DMS153 treated with DMSO at 0.1 percent for 48 hours (cell line): ENCODE measurements at regions not wholly inside any gene's neighbourhood (a gene's known extent, or its start where the extent isn't known, plus 50 kb on each side); places are given as distances from the start of the nearest gene placed in this dataset.

Experiments used
- DNase-seq: peaks from one replicate; lab custom pipeline; 2025; ENCODE audit not compliant: unreplicated experiment; lab: John Stamatoyannopoulos, UW

GRCh38 chr6:167673946-167674345 lies 152.8 kb upstream of the AFDN start:
- DNase-seq = no peak

- no peak for DNase-seq
These were observed 152.2 kb upstream of the AFDN start for GRCh38 chr6:167674486-167674885.

DNA sequence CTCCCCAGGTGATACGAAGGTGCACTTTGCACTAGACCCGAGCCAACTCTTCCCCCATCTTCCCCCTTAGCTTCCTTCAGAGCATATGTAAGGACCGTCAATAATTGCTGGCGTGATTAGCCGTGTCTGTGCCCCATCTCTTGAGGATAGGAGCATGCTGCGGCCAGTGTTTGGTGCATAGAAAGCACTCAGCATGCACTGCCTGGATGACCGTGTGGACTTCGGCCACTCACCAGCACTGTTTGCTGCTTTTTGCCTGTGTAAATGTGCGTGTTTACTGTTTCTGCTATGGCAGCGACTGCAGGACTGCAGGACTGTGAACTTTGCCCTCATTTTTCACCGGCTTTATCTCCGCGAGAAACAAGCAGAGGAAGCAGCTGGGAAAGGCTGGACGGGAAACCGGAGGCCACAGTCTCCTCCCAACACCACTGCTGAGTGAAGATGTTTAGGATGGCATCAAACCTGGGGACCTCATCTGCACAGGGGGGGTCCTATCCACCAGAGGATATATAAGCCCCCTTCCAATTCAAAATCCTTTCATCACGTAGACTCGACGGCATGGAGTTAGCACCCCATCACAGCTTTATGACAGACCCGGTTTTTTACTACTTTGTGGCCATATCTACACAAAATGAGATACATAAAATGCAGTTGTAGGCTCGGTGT lies 150.6 kb upstream of the AFDN start:
- no peak for DNase-seq

- DNase-seq = no peak
These were observed 149.9 kb upstream of the AFDN start for GRCh38 chr6:167676666-167677421.

DNA sequence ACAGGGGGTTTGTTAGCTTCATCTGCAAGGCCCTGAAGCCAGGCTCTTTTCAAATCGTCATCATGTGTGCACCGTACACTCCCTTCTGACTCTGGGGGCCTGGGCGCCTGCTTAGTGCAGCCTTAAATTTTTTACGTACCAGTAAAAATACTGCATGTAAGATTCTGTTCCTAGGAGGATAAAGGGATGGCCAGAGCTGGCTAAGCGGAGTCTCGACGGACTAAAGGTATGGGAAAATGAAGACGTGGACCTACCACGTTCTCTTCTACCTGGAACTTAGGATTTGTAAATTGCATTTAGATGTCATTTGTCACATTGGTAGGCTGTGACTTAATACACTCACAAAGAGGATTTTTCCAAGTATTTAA lies 149.3 kb upstream of the AFDN start:
- DNase-seq = no peak

DNA sequence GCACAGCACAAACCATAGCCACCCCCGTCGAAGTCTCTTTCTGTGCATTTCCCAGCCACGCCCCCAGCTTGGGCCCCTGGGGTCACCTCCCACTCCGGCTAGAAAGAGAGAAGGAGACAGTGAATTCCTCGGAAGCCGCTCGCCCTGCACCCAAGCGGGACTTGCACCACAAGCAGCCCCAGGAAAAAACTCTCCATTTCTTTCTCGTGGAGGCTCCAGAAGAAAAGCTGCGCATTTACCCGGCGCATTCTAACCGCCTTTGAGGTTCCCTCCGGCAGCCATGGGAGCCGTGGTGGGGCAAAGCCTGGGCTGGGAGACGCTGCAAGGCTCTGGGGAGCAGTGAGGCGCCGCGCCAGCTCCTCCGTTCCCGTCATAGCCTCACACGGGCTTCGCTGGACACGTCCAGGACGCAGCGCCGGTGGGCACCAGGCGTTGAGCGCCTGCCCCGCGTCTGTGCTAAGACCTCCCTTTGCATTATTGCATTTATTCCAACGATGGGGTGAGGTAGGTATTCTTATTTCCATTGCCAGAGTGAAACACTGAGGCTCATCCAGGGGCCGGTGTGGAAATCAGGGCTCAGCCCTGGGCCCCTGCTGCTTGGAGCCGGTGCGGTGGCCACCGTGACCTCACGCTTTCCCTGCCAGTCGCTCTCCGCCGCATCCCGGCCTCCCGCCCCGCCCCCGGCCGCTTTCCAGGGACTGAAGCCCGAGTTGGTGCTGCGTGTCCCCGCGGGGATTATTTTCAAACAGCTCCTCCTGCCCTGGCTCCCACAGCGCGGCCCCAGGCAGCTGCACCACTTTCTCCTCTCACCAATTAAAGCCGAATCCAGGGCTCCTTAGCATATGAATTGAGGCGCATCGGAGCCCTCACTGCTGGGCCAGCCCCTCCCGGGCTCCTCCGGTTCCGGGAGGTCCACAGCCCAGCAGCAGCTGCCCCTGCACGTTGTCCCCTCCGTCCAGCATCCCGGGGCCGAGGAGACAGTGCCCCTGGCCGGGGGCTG lies 148.3 kb upstream of the AFDN start:
- DNase-seq = no peak

DNA sequence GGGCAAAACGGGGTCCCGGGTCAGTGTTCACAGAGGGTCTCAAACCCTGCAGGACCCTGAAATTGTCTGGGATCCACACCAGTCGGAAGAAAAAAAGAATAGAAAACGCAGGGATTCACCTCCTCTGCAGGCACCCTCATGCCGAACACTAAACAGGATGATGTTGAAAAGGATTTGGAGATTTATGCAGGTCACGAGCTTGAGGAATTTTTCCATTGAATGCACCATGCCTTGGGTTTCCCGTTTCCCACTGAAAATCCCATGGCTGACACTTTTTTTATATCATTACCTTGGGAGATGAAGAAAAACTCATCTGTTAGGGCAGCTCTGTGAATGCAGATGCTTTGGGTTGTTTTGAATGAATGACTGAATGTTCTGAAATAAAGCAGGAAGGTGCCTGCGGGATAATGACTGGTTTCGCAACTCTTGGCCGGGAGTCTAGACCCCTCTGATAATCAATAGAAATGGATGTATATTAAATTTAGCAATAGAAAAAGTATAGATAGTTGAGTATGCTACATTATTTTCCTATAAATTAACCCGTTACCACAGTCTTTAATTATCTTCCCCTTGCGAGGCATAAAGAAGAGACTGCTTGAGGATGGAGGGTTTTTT lies 147.5 kb upstream of the AFDN start:
- DNase-seq = no peak

DNA sequence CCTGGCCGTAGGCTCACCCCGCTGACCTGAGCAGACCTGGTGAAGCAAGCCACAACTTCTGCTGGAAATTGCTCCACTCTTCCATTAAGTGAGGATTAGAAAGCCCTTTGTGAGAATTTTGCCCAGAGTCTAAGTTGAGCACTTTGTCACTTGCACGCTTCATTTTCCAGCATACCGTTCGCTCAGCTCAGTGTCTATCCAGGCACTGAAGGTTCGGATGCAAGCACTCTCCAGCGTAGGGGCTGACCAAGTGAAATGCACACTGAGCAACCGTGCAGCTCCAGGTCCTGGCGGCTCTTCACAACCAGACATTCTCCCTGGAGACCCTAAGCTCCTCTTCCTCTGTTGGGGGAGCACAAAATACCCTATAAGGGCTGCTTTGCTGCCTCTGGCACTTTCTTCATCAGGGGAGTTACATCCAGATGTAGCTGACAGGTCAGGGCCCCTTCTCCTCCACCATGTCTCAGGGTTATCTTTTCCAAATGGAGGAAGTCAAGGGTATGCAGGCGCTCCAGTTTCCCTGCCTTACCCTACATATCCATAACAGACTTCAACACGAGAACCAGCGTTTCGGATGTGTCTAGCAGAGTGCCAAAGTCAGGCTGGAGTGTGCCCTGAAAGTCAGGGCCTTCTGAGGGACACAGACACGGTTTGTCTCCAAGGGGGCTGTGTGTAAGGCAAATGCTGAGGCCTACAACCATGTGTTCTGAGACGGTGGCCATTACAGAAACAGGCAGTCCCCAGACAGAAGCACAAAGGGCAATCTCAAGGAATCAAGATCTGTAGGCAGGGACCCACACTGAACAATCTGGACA lies 146.7 kb upstream of the AFDN start:
- no peak for DNase-seq

DNA sequence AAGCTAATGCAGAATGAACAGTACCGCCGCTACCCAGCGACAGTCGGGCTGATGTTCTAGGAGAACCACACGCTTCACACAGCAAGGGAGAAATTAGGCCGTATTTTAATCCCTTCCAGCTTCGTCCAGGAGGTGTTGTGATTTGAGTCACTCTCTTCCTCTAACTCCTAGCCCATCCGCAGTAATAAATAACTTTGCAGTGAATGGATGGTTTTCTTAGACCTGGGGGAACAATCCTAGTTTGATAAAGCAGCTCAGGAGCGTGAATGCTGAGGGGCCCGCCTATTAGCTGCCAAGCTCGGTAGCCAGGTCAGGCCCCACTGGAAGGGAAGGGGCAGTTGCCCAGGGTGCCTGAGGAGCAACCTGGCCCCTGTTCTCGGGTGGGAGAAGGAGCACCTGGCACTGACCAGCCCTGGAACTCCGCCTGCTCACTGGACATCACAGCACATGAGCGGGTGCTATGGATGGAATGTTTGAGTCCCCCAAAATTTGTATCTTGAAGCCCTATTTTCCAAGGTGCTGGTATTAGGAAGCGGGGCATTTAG lies 146.0 kb upstream of the AFDN start:
- no peak for DNase-seq

- DNase-seq = no peak
These were observed 144.6 kb upstream of the AFDN start for GRCh38 chr6:167682125-167682524.

DNA sequence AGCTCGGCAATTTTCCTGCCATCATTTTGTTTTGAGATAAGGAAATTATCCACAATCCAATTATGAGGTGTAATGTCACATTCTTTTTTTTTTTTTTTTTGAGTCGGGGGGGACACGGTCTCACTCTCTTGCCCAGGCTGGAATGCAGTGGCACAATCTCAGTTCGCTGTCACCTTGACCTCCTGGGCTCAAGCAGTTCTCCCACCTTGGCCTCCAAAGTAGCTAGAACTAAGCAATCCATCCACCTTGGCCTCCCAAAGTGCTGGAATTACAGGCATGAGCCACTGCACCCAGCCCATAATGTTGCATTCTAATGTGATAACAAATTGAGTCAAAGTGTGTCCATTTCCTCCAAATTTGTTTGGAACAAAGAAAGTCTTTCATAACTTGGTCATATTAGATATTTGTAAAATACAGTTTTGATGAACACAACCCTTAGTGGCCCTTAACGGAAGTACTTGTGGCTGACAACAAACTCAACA lies 144.1 kb upstream of the AFDN start:
- DNase-seq = no peak

DNA sequence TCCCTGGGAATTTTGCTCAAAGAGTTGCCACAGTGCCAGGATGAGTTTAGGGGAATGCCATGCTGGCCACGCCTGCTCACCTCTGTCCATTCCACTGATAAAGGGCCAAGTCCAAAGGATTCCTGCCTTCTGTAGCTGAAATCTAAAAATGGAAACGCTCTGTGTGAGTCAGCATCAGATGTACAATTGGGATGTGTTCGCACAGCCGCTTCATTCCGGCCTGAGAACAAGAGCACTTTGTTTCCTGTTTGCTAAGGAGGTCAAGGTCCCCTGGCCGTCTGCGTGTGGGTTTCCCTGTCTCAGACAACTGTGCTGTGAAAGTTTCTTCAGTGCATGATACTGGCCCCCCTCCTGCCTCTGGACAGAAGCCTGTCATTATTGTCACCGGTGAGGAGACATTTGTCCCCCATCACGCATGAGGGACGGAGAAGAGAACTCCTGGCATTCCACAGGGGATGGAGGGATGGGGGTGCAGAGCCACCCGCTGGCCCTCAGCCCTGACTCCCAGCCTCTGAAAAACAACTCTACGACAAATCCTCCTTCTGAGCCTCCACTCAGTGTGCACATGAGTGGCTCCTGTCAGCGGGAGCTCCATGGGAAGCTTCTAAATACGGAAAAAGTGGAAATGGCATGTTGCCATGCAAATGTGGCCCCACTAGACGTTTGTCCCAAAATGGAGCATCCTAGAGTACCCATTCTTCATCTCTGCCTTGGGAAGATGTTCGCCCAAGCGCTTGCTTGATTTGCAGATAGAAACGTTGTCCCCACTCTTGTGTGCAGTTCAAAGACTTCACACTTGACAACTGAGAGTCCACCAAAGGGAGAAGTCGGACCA lies 143.5 kb upstream of the AFDN start:
- no peak for DNase-seq

GRCh38 chr6:167684276-167685104 lies 142.2 kb upstream of the AFDN start:
- peak; percentile 66 for DNase-seq

- DNase-seq = no peak
These were observed 141.1 kb upstream of the AFDN start for GRCh38 chr6:167685654-167686053.

- no peak for DNase-seq
These were observed 140.4 kb upstream of the AFDN start for GRCh38 chr6:167686204-167686893.

- no peak for DNase-seq
These were observed 139.5 kb upstream of the AFDN start for GRCh38 chr6:167687116-167687725.

GRCh38 chr6:167688123-167688522 lies 138.6 kb upstream of the AFDN start:
- no peak for DNase-seq
